K562 (cell line): ENCODE measurements at regions not wholly inside any gene's neighbourhood (a gene's known extent, or its start where the extent isn't known, plus 50 kb on each side); places are given as distances from the start of the nearest gene placed in this dataset.
A peak's percentile ranks its signal among the peaks of the same experiment; 100 is the strongest.

Source experiments
- ATAC-seq: fragments of 200-7000 bp; cut with Tn5 transposase; 3 replicates; pipeline ENCODE4 v1.9.1; 2020; ENCODE audit warnings: moderate library complexity
- BruUV-seq: library from RNA; stranded (reverse); fragments of 400-500 nt; replicated peaks from 2 replicates; lab custom pipeline; 2021; lab: Mats Ljungman, UMichigan
- CTCF ChIA-PET: fragments of 300-600 bp; formaldehyde crosslinking; extraction: SDS; loops from one replicate; lab custom pipeline; 2021; ENCODE audit warnings: low intra/inter-chr PET ratio; lab: Yijun Ruan, JAX
- POLR2A ChIA-PET: fragments of 300-600, 350-650 bp; sonication (Branson Sonifier 250); formaldehyde crosslinking; extraction: SDS; loops from one replicate; lab custom pipeline; 2021; ENCODE audit warnings: antibody characterized with exemption, inconsistent platforms; lab: Yijun Ruan, JAX
- DNase-seq, 4 experiments: peaks; one replicate each; pipeline versions ENCODE4 v3.0.0 to v3.0.0-alpha.2; 2011 to 2018; ENCODE audit warnings: low spot score in 3 of 4, mixed read lengths in 3 of 4; ENCODE audit errors: extremely low read depth in 1 of 4
- FAIRE-seq: peaks from 2 replicates; lab custom pipeline; 2011; peaks lifted over from hg19 to GRCh38; lab: Jason Lieb, UNC
- H2AFZ ChIP-seq: 2 replicates; pipeline ENCODE4 v1.6.0; 2011; ENCODE audit warnings: low read depth, low read length, control low read depth, inconsistent platforms
- H3K27ac ChIP-seq: fragments of 200-600 bp; 3 replicates; pipeline ENCODE4 v1.8.0; 2011; ENCODE audit warnings: low read depth, mild to moderate bottlenecking, control low read depth, inconsistent platforms, low read length, moderate library complexity, mixed read lengths; ENCODE audit errors: extremely low read depth
- H3K27me3 ChIP-seq, 2 experiments: fragments of 300-600 bp in 1 of 2; 2 replicates in 1 of 2; 3 replicates in 1 of 2; pipeline versions ENCODE4 v1.6.0 to v1.8.0; 2011; ENCODE audit warnings: inconsistent platforms in 2 of 2, low read length in 2 of 2, mild to moderate bottlenecking in 1 of 2, mixed read lengths in 1 of 2, moderate library complexity in 1 of 2; ENCODE audit not compliant: control insufficient read depth in 2 of 2, insufficient read depth in 2 of 2
- H3K36me3 ChIP-seq: fragments of 300-600 bp; 3 replicates; pipeline ENCODE4 v1.8.0; 2011; ENCODE audit warnings: mild to moderate bottlenecking, low read length, inconsistent platforms; ENCODE audit not compliant: control insufficient read depth, insufficient read depth
- H3K4me1 ChIP-seq, 2 experiments: fragments of 200-600 bp in 1 of 2; replicated peaks in 1 of 2; 2 replicates in 1 of 2; 3 replicates in 1 of 2; pipeline versions ENCODE4 v1.5.1 to v1.8.0; 2011; ENCODE audit warnings: inconsistent platforms in 2 of 2, low read length in 2 of 2, mild to moderate bottlenecking in 1 of 2, mixed read lengths in 1 of 2, moderate library complexity in 1 of 2; ENCODE audit not compliant: control insufficient read depth in 2 of 2, insufficient read depth in 2 of 2
- H3K4me2 ChIP-seq: 2 replicates; pipeline ENCODE4 v1.6.1; 2011; ENCODE audit warnings: low read length, control low read depth, inconsistent platforms, mixed read lengths; ENCODE audit not compliant: insufficient read depth
- H3K4me3 ChIP-seq: fragments of 200-600 bp; sonication (generic), shearing (Covaris generic); 2 replicates; pipeline ENCODE4 v1.5.1; 2016; ENCODE audit warnings: control low read depth, inconsistent platforms
- H3K79me2 ChIP-seq: fragments of 200-600 bp; 3 replicates; pipeline ENCODE4 v1.8.0; 2011; ENCODE audit warnings: low read length, inconsistent platforms; ENCODE audit not compliant: control insufficient read depth, insufficient read depth
- H3K9ac ChIP-seq, 2 experiments: 2 replicates each; pipeline versions ENCODE4 v1.6.0 to v1.6.1; 2011; ENCODE audit warnings: low read depth in 2 of 2, low read length in 2 of 2, control low read depth in 1 of 2, inconsistent platforms in 1 of 2, mild to moderate bottlenecking in 1 of 2, mixed read lengths in 1 of 2; ENCODE audit not compliant: insufficient read depth in 1 of 2
- H3K9me1 ChIP-seq: one replicate; pipeline ENCODE4 v1.6.0; 2011; ENCODE audit warnings: inconsistent platforms, mild to moderate bottlenecking, low read length, moderate library complexity; ENCODE audit not compliant: control insufficient read depth, insufficient read depth
- H3K9me3 ChIP-seq: replicated peaks from 2 replicates; pipeline ENCODE4 v1.5.1; 2011; ENCODE audit warnings: low read depth, low read length, inconsistent platforms; ENCODE audit not compliant: control insufficient read depth, insufficient read depth
- H4K20me1 ChIP-seq: replicated peaks from 2 replicates; pipeline ENCODE4 v1.6.1; 2011; ENCODE audit warnings: low read length, inconsistent platforms, mixed read lengths; ENCODE audit not compliant: control insufficient read depth, insufficient read depth
- EHMT2 ChIP-seq: fragments of 450-650 bp; IDR thresholded peaks from 2 replicates; pipeline ENCODE4 v1.6.1; 2018; ENCODE audit warnings: antibody characterized with exemption
- MLLT1 ChIP-seq, 2 experiments: fragments of 450-650 bp; IDR thresholded peaks; 2 replicates each; pipeline ENCODE4 v1.6.1; 2016
- MYBL2 ChIP-seq, 2 experiments: fragments of 450-650 bp in 1 of 2; sonication (generic) in 1 of 2; formaldehyde crosslinking in 1 of 2; IDR thresholded peaks; 2 replicates each; pipeline versions ENCODE4 v1.6.1 to v1.8.1; 2017 to 2022; ENCODE audit warnings: borderline replicate concordance in 1 of 2, inconsistent platforms in 1 of 2, low read depth in 1 of 2, mild to moderate bottlenecking in 1 of 2, missing genetic modification reagents in 1 of 2, moderate library complexity in 1 of 2
- POLR2A ChIP-seq: fragments of 450-650 bp; conservative IDR thresholded peaks from 2 replicates; pipeline ENCODE4 v1.6.1; 2016
- SUPT5H ChIP-seq: fragments of 450-650 bp; IDR thresholded peaks from 2 replicates; pipeline ENCODE4 v1.6.1; 2016
- ZNF12 ChIP-seq: sonication (generic); formaldehyde crosslinking; IDR thresholded peaks from 2 replicates; pipeline ENCODE4 v1.4.0; 2020; ENCODE audit warnings: mild to moderate bottlenecking, missing genetic modification reagents
- WGBS: fragments of 100-300 bp; shearing (Covaris generic); methylation state at CpG from one replicate; pipeline ENCODE4 v1.1.6; 2016; ENCODE audit warnings: low coverage, mixed read lengths; ENCODE audit not compliant: insufficient coverage; ENCODE audit errors: missing lambda C conversion rate; 5-methylcytosine and 5-hydroxymethylcytosine counted together
- in situ Hi-C: fragments of 300-500 bp; cut with MboI; formaldehyde crosslinking; loops from 4 replicates; pipeline ENCODE4 v1.15.0; 2018; ENCODE audit warnings: inconsistent platforms, mixed read lengths
- intact Hi-C: fragments of 100-400 bp; cut with micrococcal nuclease; formaldehyde crosslinking; loops from 2 replicates; pipeline ENCODE4 v1.14.2; 2022

GRCh38 chr12:113589437-113589836 lies 117.8 kb upstream of the LHX5 start:
- 67% methylated on average over 1 of the region's 1 CpG for WGBS
- Histone ChIP-seq H3K4me2 (peak overlapping the region; percentile 91; the same call in 1 of the 2 replicates), H3K9ac (no peak overlapping the region), H3K27me3 (no peaks in the 10 kb centered on the region), H3K9me3 (no peaks in the 10 kb centered on the region), H3K9me1 (no peaks in the 10 kb centered on the region), H3K79me2 (peaks cover 3% of the 10 kb centered on the region; the same call in 1 of the 3 replicates), H3K4me1 (peaks cover 10 to 12% of the 10 kb centered on the region in 2 experiments; a peak in 4 of 5 replicates), H3K4me3 (no peak overlapping the region), H2AFZ (no peak overlapping the region), H3K27ac (no peak overlapping the region), H3K36me3 (no peaks in the 10 kb centered on the region; the same call in 2 of the 3 replicates), H4K20me1 (no peaks in the 10 kb centered on the region)
- FAIRE-seq (no peak), ATAC-seq (no peak), DNase-seq (no peak)
- in situ Hi-C loops (no loop called here), intact Hi-C loops (loop anchor here (10.0 kb wide), 1 partner anchor 125 kb away; no protein-coding TSS in a partner anchor)
- TF ChIP-seq SUPT5H, result 0 out of 2 replicates have a peak, but pooled peaks have one; percentile 27
- TF ChIP-seq ZNF12 (CRISPR knock-in tag), result no peak
- 0 out of 2 replicates have a peak, but pooled peaks have one; percentile 21 for TF ChIP-seq POLR2A
- TF ChIP-seq EHMT2, result 0 out of 2 replicates have a peak, but pooled peaks have one; percentile 19
- 0 out of 2 replicates have a peak, but pooled peaks have one; percentile 20 for TF ChIP-seq MYBL2 (IDR thresholded peaks at IDR 0.05; ENCODE audit: low read depth)
- TF ChIP-seq MYBL2 (CRISPR knock-in tag; IDR thresholded peaks at IDR 0.05; ENCODE audit: borderline replicate concordance), result no peak
- TF ChIP-seq MLLT1 (IDR thresholded peaks at IDR 0.05), result 0 out of 4 replicates have a peak, but pooled peaks of 1 of the 2 experiments have one; percentile 9
- CTCF ChIA-PET, result no interaction called here
- POLR2A ChIA-PET, result no interaction called here
- no TSS peak for BruUV-seq
